ENCODE measurements at regions not wholly inside any gene's neighbourhood (a gene's known extent, or its start where the extent isn't known, plus 50 kb on each side); places are given as distances from the start of the nearest gene placed in this dataset.

- Histone ChIP-seq H3K9ac (ENCODE audit: low read depth in 1 of 2, low read length in 2 of 2) (no peak overlapping the region), H3K36me3 (ENCODE audit: control insufficient read depth in 4 of 4, insufficient read depth in 3 of 4, low read depth in 1 of 4, low read length in 3 of 4) (no peaks in the 10 kb centered on the region), H3K4me3 (ENCODE audit: low read depth in 1 of 3, low read length in 3 of 3) (no peak overlapping the region), H3K27me3 (ENCODE audit: control insufficient read depth in 4 of 4, insufficient read depth in 4 of 4, low read length in 3 of 4) (peaks cover 0 to 2% (median 0%) of the 10 kb centered on the region in 4 donors), H3K9me3 (ENCODE audit: control insufficient read depth in 4 of 4, low read length in 3 of 4) (no peaks in the 10 kb centered on the region), H3K4me1 (ENCODE audit: control insufficient read depth in 4 of 4, insufficient read depth in 4 of 4, low read length in 3 of 4) (no peaks in the 10 kb centered on the region), H3K27ac (ENCODE audit: low read depth in 1 of 2, low read length in 2 of 2) (no peak overlapping the region)
- no peak for TF ChIP-seq EGR1 (IDR thresholded peaks at IDR 0.05; ENCODE audit: low read depth in 2 of 2)
- TF ChIP-seq CTCF (IDR thresholded peaks at IDR 0.05; ENCODE audit: low read depth, low read length, missing input control): no peak
- no peak for TF ChIP-seq FOXA2 (IDR thresholded peaks at IDR 0.05)
- TF ChIP-seq RXRA (IDR thresholded peaks at IDR 0.05): no peak
- no peak for TF ChIP-seq RAD21 (IDR thresholded peaks at IDR 0.05)
- no peak for TF ChIP-seq MAX (IDR thresholded peaks at IDR 0.05)
- TF ChIP-seq HNF4A (conservative IDR thresholded peaks at IDR 0.05): no peak
- no peak for TF ChIP-seq JUND (IDR thresholded peaks at IDR 0.05)
- TF ChIP-seq HNF4G (IDR thresholded peaks at IDR 0.05): no peak
- no peak for TF ChIP-seq ZBTB33 (IDR thresholded peaks at IDR 0.05)
- TF ChIP-seq FOXA1 (IDR thresholded peaks at IDR 0.05): no peak
- TF ChIP-seq GABPA (IDR thresholded peaks at IDR 0.05 in 1 of 2, conservative IDR thresholded peaks at IDR 0.05 in 1 of 2): no peak
- no peak for TF ChIP-seq ATF3 (IDR thresholded peaks at IDR 0.05)
- no peak for DNase-seq (ENCODE audit: low spot score)
- 85% methylated on average over 6 of the region's 6 CpGs for WGBS
Observed at GRCh38 chr19:31955884-31956283, 389.5 kb upstream of the ZNF507 start.

- Histone ChIP-seq H3K27me3 (ENCODE audit: control insufficient read depth in 4 of 4, insufficient read depth in 4 of 4, low read length in 3 of 4) (peaks cover 0 to 2% (median under 1%) of the 10 kb centered on the region in 4 donors), H3K9ac (ENCODE audit: low read depth in 1 of 2, low read length in 2 of 2) (no peak overlapping the region), H3K9me3 (ENCODE audit: control insufficient read depth in 4 of 4, low read length in 3 of 4) (no peaks in the 10 kb centered on the region), H3K27ac (ENCODE audit: low read depth in 1 of 2, low read length in 2 of 2) (no peak overlapping the region), H3K4me3 (ENCODE audit: low read depth in 1 of 3, low read length in 3 of 3) (no peak overlapping the region), H3K36me3 (ENCODE audit: control insufficient read depth in 4 of 4, insufficient read depth in 3 of 4, low read depth in 1 of 4, low read length in 3 of 4) (no peaks in the 10 kb centered on the region), H3K4me1 (ENCODE audit: control insufficient read depth in 4 of 4, insufficient read depth in 4 of 4, low read length in 3 of 4) (no peaks in the 10 kb centered on the region)
- WGBS: 71% methylated on average over 3 of the region's 3 CpGs
- TF ChIP-seq RXRA (IDR thresholded peaks at IDR 0.05) (no peak), YY1 (IDR thresholded peaks at IDR 0.05) (no peak), GABPA (IDR thresholded peaks at IDR 0.05 in 1 of 2, conservative IDR thresholded peaks at IDR 0.05 in 1 of 2) (no peak), CTCF (IDR thresholded peaks at IDR 0.05; ENCODE audit: low read depth, low read length, missing input control) (no peak)
- DNase-seq (ENCODE audit: low spot score): no peak
Observed at GRCh38 chr19:31956771-31957392, 388.5 kb upstream of the ZNF507 start.
